ENCODE measurements at regions not wholly inside any gene's neighbourhood (a gene's known extent, or its start where the extent isn't known, plus 50 kb on each side); places are given as distances from the start of the nearest gene placed in this dataset.

- H4K91ac ChIP-seq (replicated peaks; ENCODE audit: insufficient read length, low read length) = no peak overlapping the region
- H3K4me1 ChIP-seq (replicated peaks in 1 of 4; ENCODE audit: control insufficient read depth in 3 of 4, insufficient read depth in 4 of 4, low read length in 3 of 4) = no peaks in the 10 kb centered on the region
- no peak overlapping the region for H2AFZ ChIP-seq (ENCODE audit: low read length)
- no peak overlapping the region for H2AK5ac ChIP-seq (ENCODE audit: low read depth, low read length)
- no peak overlapping the region for H3K27ac ChIP-seq (ENCODE audit: low read depth, low read length)
- no peaks in the 10 kb centered on the region for H3K36me3 ChIP-seq (ENCODE audit: control insufficient read depth in 2 of 4, insufficient read depth in 4 of 4, low read length in 3 of 4)
- no peak overlapping the region for H2BK15ac ChIP-seq (ENCODE audit: low read length)
- no peak overlapping the region for H2BK5ac ChIP-seq (ENCODE audit: low read depth, low read length)
- no peak overlapping the region for H2BK20ac ChIP-seq (ENCODE audit: low read length)
- H3K56ac ChIP-seq (replicated peaks; ENCODE audit: insufficient read length, low read depth, low read length) = no peak overlapping the region
- WGBS, 2 experiments (ENCODE audit: extremely low coverage in 1 of 2, insufficient coverage in 1 of 2, insufficient read length in 1 of 2, insufficient replicate concordance in 2 of 2, low coverage in 1 of 2, low lambda C conversion rate in 2 of 2, missing lambda C conversion rate in 1 of 2) = 92% methylated on average over 17 of the region's 19 CpGs; no CpG with 5 or more reads in 1 of the 2 experiments
- H3K27me3 ChIP-seq (replicated peaks in 1 of 4; ENCODE audit: control insufficient read depth in 3 of 4, extremely low read depth in 1 of 4, insufficient read depth in 3 of 4, low read length in 3 of 4) = peaks cover 0 to 3% (median 0%) of the 10 kb centered on the region in 4 experiments; a peak in 1 of 7 replicates
- no peak overlapping the region for H3K4me3 ChIP-seq (ENCODE audit: extremely low read depth in 1 of 4, insufficient read depth in 2 of 4, low read depth in 3 of 4, low read length in 4 of 4)
- DNase-seq (ENCODE audit: low read depth in 1 of 2, low spot score in 2 of 2) (no peak), FAIRE-seq (no peak)
- no peaks in the 10 kb centered on the region for H4K20me1 ChIP-seq (replicated peaks in 1 of 2; ENCODE audit: control insufficient read depth in 1 of 2, insufficient read depth in 2 of 2, low read length in 2 of 2)
- no peak overlapping the region for H3K4me2 ChIP-seq (ENCODE audit: insufficient read depth in 1 of 2, low read depth in 2 of 2, low read length in 2 of 2)
- H3K23ac ChIP-seq (ENCODE audit: insufficient read length) = no peak overlapping the region
- no peak overlapping the region for H3K18ac ChIP-seq (ENCODE audit: extremely low read depth, low read length)
- H4K8ac ChIP-seq (ENCODE audit: extremely low read depth, insufficient read depth, low read length) = no peak overlapping the region
- H2BK120ac ChIP-seq (replicated peaks; ENCODE audit: low read depth, low read length) = no peak overlapping the region
- no peaks in the 10 kb centered on the region for H3K23me2 ChIP-seq (ENCODE audit: low read depth, low read length)
- ChIA-PET POLR2A (ENCODE audit: partially characterized antibody) (no interaction called here), CTCF (ENCODE audit: partially characterized antibody) (no interaction called here)
- no peaks in the 10 kb centered on the region for H3K79me2 ChIP-seq (ENCODE audit: control insufficient read depth in 1 of 2, insufficient read depth in 2 of 2, low read length in 2 of 2)
- H3K4ac ChIP-seq (replicated peaks; ENCODE audit: insufficient read length, low read depth, low read length) = no peak overlapping the region
- H3K9me3 ChIP-seq (ENCODE audit: insufficient read depth in 2 of 2, low read depth in 1 of 2, low read length in 1 of 2) = 0 out of 4 replicates have a peak, but pooled peaks cover 3 to 4% of the 10 kb centered on the region in 2 experiments
- TF ChIP-seq RXRA (IDR thresholded peaks at IDR 0.05; ENCODE audit: insufficient read depth, low read depth, low read length) (no peak), POU5F1 (IDR thresholded peaks at IDR 0.05; ENCODE audit: low read depth, low read length) (no peak), TAF1 (IDR thresholded peaks at IDR 0.05; ENCODE audit: low read depth, low read length) (no peak), POLR2AphosphoS5 (IDR thresholded peaks at IDR 0.05; ENCODE audit: low read depth, low read length) (no peak), RNF2 (IDR thresholded peaks at IDR 0.05; ENCODE audit: borderline replicate concordance, low read depth, low read length, missing control alignments, poor library complexity, severe bottlenecking) (no peak)
- H2BK12ac ChIP-seq (ENCODE audit: low read depth, low read length) = no peak overlapping the region
- no peak overlapping the region for H3K14ac ChIP-seq (ENCODE audit: insufficient read length)
- H3K9ac ChIP-seq (replicated peaks in 1 of 4; ENCODE audit: extremely low read depth in 1 of 4, low read depth in 3 of 4, low read length in 3 of 4) = no peak overlapping the region
- H4K5ac ChIP-seq (ENCODE audit: insufficient read length, low read depth, low read length) = no peak overlapping the region
- no peaks in the 10 kb centered on the region for H3K79me1 ChIP-seq (ENCODE audit: low read depth, low read length)
Observed at GRCh38 chr20:60634491-60635172, 617.4 kb upstream of the CDH4 start.

All from H1 (cell line).